Gastrocnemius medialis (tissue), 4 donors: ENCODE measurements at regions not wholly inside any gene's neighbourhood (a gene's known extent, or its start where the extent isn't known, plus 50 kb on each side); places are given as distances from the start of the nearest gene placed in this dataset.

Source experiments
- ATAC-seq, 2 donors: fragments of 150-250 bp; one replicate each; pipeline ENCODE4 v1.9.1; 2016
- DNase-seq, 2 donors: peaks; one replicate each; pipeline ENCODE4 v3.0.0-alpha.2; 2019
- H3K27ac ChIP-seq, 4 donors: fragments of 200-600 bp; sonication (generic); 1 replicate in 1 of 4; 2 replicates in 3 of 4; pipeline ENCODE4 v1.5.1; 2016 to 2018; ENCODE audit warnings: mild to moderate bottlenecking in 2 of 4, moderate library complexity in 1 of 4
- H3K27me3 ChIP-seq, 3 donors: fragments of 200-600 bp; sonication (generic) in 2 of 3; 1 replicate in 1 of 3; 2 replicates in 2 of 3; pipeline versions ENCODE4 v1.5.1 to v1.6.0; 2016 to 2019; ENCODE audit warnings: mild to moderate bottlenecking in 1 of 3, moderate library complexity in 1 of 3
- H3K36me3 ChIP-seq, 2 donors: fragments of 200-600 bp; sonication (generic) in 1 of 2; one replicate each; pipeline ENCODE4 v1.5.1; 2017 to 2018
- H3K4me1 ChIP-seq, 2 donors: fragments of 200-600 bp; sonication (generic) in 1 of 2; one replicate each; pipeline ENCODE4 v1.5.1; 2016 to 2017; ENCODE audit warnings: mild to moderate bottlenecking in 2 of 2
- H3K4me3 ChIP-seq, 4 donors: fragments of 200-600 bp; sonication (generic) in 3 of 4; 1 replicate in 1 of 4; 2 replicates in 3 of 4; pipeline ENCODE4 v1.5.1; 2016 to 2019; ENCODE audit warnings: mild to moderate bottlenecking in 2 of 4
- H3K9me3 ChIP-seq, 3 donors: fragments of 200-600 bp; sonication (generic) in 2 of 3; 1 replicate in 1 of 3; 2 replicates in 2 of 3; pipeline ENCODE4 v1.5.1; 2016 to 2019
- CTCF ChIP-seq, 5 experiments: fragments of 450-650 bp in 3 of 5; fragments of 200-600 bp in 2 of 5; sonication (generic) in 2 of 5; IDR thresholded peaks in 4 of 5; conservative IDR thresholded peaks in 1 of 5; 1 replicate in 4 of 5; 2 replicates in 1 of 5; pipeline ENCODE4 v1.5.1; 2016 to 2019; ENCODE audit warnings: antibody characterized with exemption in 5 of 5, mild to moderate bottlenecking in 3 of 5, moderate library complexity in 3 of 5
- POLR2A ChIP-seq, 2 donors: fragments of 450-650 bp; IDR thresholded peaks; one replicate each; pipeline ENCODE4 v1.6.1; 2017; ENCODE audit warnings: antibody characterized with exemption in 2 of 2, mild to moderate bottlenecking in 2 of 2, moderate library complexity in 2 of 2
- in situ Hi-C, 4 donors: fragments of 200-750 bp; cut with MboI; loops; one replicate each; pipeline versions ENCODE4 v1.15.0 to v1.8.0; 2017; ENCODE audit warnings: low sequenced_read_pairs in 4 of 4
- intact Hi-C: fragments of 100-400 bp; cut with DNase I; formaldehyde crosslinking; loops from one replicate; pipeline ENCODE4 v1.15.1; 2023; ENCODE audit warnings: low total_unique reads

DNA sequence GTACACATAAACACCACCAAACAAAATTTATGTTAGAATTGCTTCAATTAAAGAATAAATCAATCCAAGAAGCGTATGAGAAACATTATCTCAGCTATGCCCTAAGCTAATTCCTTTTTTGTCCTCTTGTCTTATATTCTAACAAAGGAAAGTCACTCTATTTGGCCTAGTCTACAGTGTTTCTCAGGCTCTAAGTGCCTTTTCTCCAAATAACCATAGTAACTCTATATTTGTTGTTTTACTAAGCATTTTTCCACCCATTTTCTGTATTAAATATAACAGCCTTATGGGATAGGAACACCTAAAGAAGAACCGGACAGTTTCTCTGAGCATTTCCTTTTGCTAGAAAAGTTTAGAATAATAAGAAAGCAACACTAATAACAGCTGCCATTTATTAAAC, 120.1 kb upstream of the MTAP start:
- in situ Hi-C loops: no loop called here
- no peak overlapping the region for H3K27ac ChIP-seq

GRCh38 chr9:21682981-21683380, 119.5 kb upstream of the MTAP start:
- no peak overlapping the region for H3K4me3 ChIP-seq
- DNase-seq (no peak), ATAC-seq (no peak)
- H3K36me3 ChIP-seq: no peaks in the 10 kb centered on the region
- H3K4me1 ChIP-seq: no peaks in the 10 kb centered on the region
- no peak overlapping the region for H3K27ac ChIP-seq
- no peaks in the 10 kb centered on the region for H3K27me3 ChIP-seq
- intact Hi-C loops: no loop called here
- TF ChIP-seq CTCF (IDR thresholded peaks at IDR 0.05 in 4 of 5, conservative IDR thresholded peaks at IDR 0.05 in 1 of 5) (no peak), POLR2A (IDR thresholded peaks at IDR 0.05) (no peak)
- in situ Hi-C loops: no loop called here
- no peaks in the 10 kb centered on the region for H3K9me3 ChIP-seq

More for the DNA sequence above, 120.1 kb upstream of the MTAP start:
- no peak for DNase-seq
- Histone ChIP-seq H3K27me3 (no peaks in the 10 kb centered on the region), H3K4me3 (no peak overlapping the region), H3K9me3 (no peaks in the 10 kb centered on the region), H3K4me1 (no peaks in the 10 kb centered on the region), H3K36me3 (no peaks in the 10 kb centered on the region)
- intact Hi-C loops: no loop called here
- TF ChIP-seq POLR2A (IDR thresholded peaks at IDR 0.05) (no peak), CTCF (IDR thresholded peaks at IDR 0.05 in 4 of 5, conservative IDR thresholded peaks at IDR 0.05 in 1 of 5) (no peak)
- ATAC-seq: no peak

DNA sequence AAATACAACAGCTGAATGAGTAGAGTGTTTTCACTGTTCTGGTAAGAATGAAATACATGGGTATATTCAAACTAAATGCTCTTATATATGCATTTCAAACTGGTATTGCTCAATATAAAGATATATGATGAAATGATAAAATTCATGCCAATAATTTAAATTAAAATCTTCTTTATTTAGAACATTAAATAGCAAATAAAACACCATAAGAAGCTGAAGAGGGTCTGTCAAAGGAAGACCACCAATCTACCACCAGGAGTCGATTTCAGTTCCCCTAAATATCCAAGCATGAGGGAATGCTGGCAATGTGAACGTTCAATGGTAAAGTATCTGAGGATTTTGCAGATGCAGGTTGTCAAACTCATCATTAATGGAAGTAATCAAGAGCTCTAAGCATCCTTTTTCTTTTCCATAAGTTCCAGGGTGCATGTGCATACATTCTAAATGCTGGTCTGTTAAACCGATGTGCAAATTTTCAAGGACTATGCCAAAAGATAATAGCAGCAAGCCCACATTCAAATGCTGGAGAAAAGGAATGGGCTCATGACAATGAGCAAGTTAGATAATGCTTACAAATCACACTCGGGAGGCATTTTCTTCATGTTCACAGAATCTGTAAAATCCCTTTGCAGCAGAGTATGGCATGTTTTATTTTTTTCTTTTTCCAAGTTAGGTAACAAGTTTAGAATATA, 118.8 kb upstream of the MTAP start:
- Histone ChIP-seq H3K27me3 (no peaks in the 10 kb centered on the region), H3K4me3 (no peak overlapping the region), H3K27ac (no peak overlapping the region), H3K4me1 (no peaks in the 10 kb centered on the region), H3K36me3 (no peaks in the 10 kb centered on the region), H3K9me3 (no peaks in the 10 kb centered on the region)
- intact Hi-C loops (no loop called here), in situ Hi-C loops (no loop called here)
- no peak for TF ChIP-seq POLR2A (IDR thresholded peaks at IDR 0.05)
- no peak for TF ChIP-seq CTCF (IDR thresholded peaks at IDR 0.05 in 4 of 5, conservative IDR thresholded peaks at IDR 0.05 in 1 of 5)
- no peak for ATAC-seq
- DNase-seq: no peak

- no peak for TF ChIP-seq CTCF (IDR thresholded peaks at IDR 0.05 in 4 of 5, conservative IDR thresholded peaks at IDR 0.05 in 1 of 5)
- TF ChIP-seq POLR2A (IDR thresholded peaks at IDR 0.05): no peak
- intact Hi-C loops: no loop called here
- in situ Hi-C loops: no loop called here
- H3K4me3 ChIP-seq: no peak overlapping the region
- ATAC-seq: no peak
- no peaks in the 10 kb centered on the region for H3K9me3 ChIP-seq
- H3K27ac ChIP-seq: no peak overlapping the region
- no peaks in the 10 kb centered on the region for H3K36me3 ChIP-seq
- H3K4me1 ChIP-seq: no peaks in the 10 kb centered on the region
- H3K27me3 ChIP-seq: no peaks in the 10 kb centered on the region
- DNase-seq: no peak
These were observed 118.2 kb upstream of the MTAP start for GRCh38 chr9:21684231-21684630.

GRCh38 chr9:21684831-21685362, 117.5 kb upstream of the MTAP start:
- ATAC-seq: no peak
- Histone ChIP-seq H3K9me3 (no peaks in the 10 kb centered on the region), H3K4me3 (no peak overlapping the region), H3K4me1 (no peaks in the 10 kb centered on the region), H3K27ac (no peak overlapping the region), H3K27me3 (no peaks in the 10 kb centered on the region), H3K36me3 (no peaks in the 10 kb centered on the region)
- in situ Hi-C loops (no loop called here), intact Hi-C loops (no loop called here)
- DNase-seq: no peak
- TF ChIP-seq CTCF (IDR thresholded peaks at IDR 0.05 in 4 of 5, conservative IDR thresholded peaks at IDR 0.05 in 1 of 5): no peak
